HEK293 (cell line): ENCODE measurements at regions not wholly inside any gene's neighbourhood (a gene's known extent, or its start where the extent isn't known, plus 50 kb on each side); places are given as distances from the start of the nearest gene placed in this dataset.

ENCODE experiments used
- CTCF ChIA-PET: fragments of 350-600 bp; formaldehyde crosslinking; extraction: SDS; loops from one replicate; lab custom pipeline; 2021; ENCODE audit warnings: antibody characterized with exemption; lab: Yijun Ruan, JAX
- POLR2A ChIA-PET: fragments of 300-600 bp; formaldehyde crosslinking; extraction: SDS; loops from one replicate; lab custom pipeline; 2020; ENCODE audit warnings: antibody characterized with exemption, inconsistent platforms; lab: Yijun Ruan, JAX
- H3K27ac ChIP-seq: fragments of 200-500 bp; sonication (Bioruptor generic); 2 replicates; pipeline ENCODE4 v1.5.1; 2014; ENCODE audit warnings: low read depth, low read length, control low read depth, inconsistent platforms; ENCODE audit errors: extremely low read depth
- H3K36me3 ChIP-seq, 2 experiments: fragments of 200-500 bp in 1 of 2; sonication (Bioruptor generic) in 1 of 2; 1 replicate in 1 of 2; 2 replicates in 1 of 2; pipeline ENCODE4 v1.5.1; 2014 to 2017; ENCODE audit warnings: inconsistent platforms in 2 of 2, low read length in 2 of 2; ENCODE audit not compliant: control insufficient read depth in 2 of 2, insufficient read depth in 1 of 2
- H3K4me1 ChIP-seq: fragments of 200-500 bp; sonication (Bioruptor generic); 2 replicates; pipeline ENCODE4 v1.5.1; 2014; ENCODE audit warnings: mild to moderate bottlenecking, low read length, inconsistent platforms; ENCODE audit not compliant: control insufficient read depth, insufficient read depth
- H3K4me3 ChIP-seq: 2 replicates; pipeline ENCODE4 v1.5.1; 2011; ENCODE audit warnings: low read depth, mild to moderate bottlenecking, control low read depth, low read length, moderate library complexity
- H3K9me3 ChIP-seq: fragments of 200-500 bp; sonication (Bioruptor generic); 2 replicates; pipeline ENCODE4 v1.5.1; 2014; ENCODE audit warnings: low read depth, low read length, inconsistent platforms; ENCODE audit not compliant: control insufficient read depth, insufficient read depth
- GFI1B ChIP-seq: fragments of 450-650 bp; formaldehyde crosslinking; IDR thresholded peaks from 2 replicates; pipeline ENCODE4 v1.5.1; 2016; ENCODE audit warnings: missing biosample characterization, missing genetic modification characterization
- KLF16 ChIP-seq: fragments of 450-650 bp; formaldehyde crosslinking; IDR thresholded peaks from 2 replicates; pipeline ENCODE4 v1.5.1; 2017; ENCODE audit warnings: missing biosample characterization, missing genetic modification characterization
- KLF8 ChIP-seq: fragments of 450-650 bp; formaldehyde crosslinking; IDR thresholded peaks from 2 replicates; pipeline ENCODE4 v1.5.1; 2016; ENCODE audit warnings: missing biosample characterization, missing genetic modification characterization
- REST ChIP-seq: fragments of 450-650 bp; formaldehyde crosslinking; IDR thresholded peaks from 2 replicates; pipeline ENCODE4 v1.5.1; 2016; ENCODE audit warnings: missing biosample characterization, missing genetic modification characterization
- YY2 ChIP-seq: fragments of 450-650 bp; formaldehyde crosslinking; IDR thresholded peaks from 2 replicates; pipeline ENCODE4 v1.5.1; 2016; ENCODE audit warnings: missing biosample characterization, missing genetic modification characterization
- ZNF292 ChIP-seq: fragments of 450-650 bp; formaldehyde crosslinking; IDR thresholded peaks from 2 replicates; pipeline ENCODE4 v1.5.1; 2016; ENCODE audit warnings: low read depth, missing biosample characterization, missing genetic modification characterization, borderline replicate concordance
- ZNF335 ChIP-seq: fragments of 450-650 bp; formaldehyde crosslinking; conservative IDR thresholded peaks from 2 replicates; pipeline ENCODE4 v1.5.1; 2016; ENCODE audit warnings: missing biosample characterization, missing genetic modification characterization
- ZNF350 ChIP-seq: fragments of 450-650 bp; formaldehyde crosslinking; IDR thresholded peaks from 2 replicates; pipeline ENCODE4 v1.5.0; 2017; ENCODE audit warnings: missing biosample characterization, mild to moderate bottlenecking, missing genetic modification characterization
- ZNF645 ChIP-seq: fragments of 450-650 bp; formaldehyde crosslinking; IDR thresholded peaks from 2 replicates; pipeline ENCODE4; 2016; ENCODE audit warnings: missing biosample characterization, missing genetic modification characterization
- TF ChIP-seq, protein P1 (sequence below): fragments of 450-650 bp; formaldehyde crosslinking; IDR thresholded peaks from 2 replicates; pipeline ENCODE4 v1.5.1; 2016; ENCODE audit warnings: missing biosample characterization, missing genetic modification characterization
- TF ChIP-seq, protein P2 (sequence below): fragments of 450-650 bp; IDR thresholded peaks from 2 replicates; pipeline ENCODE4 v1.5.1; 2018; ENCODE audit warnings: missing biosample characterization, mild to moderate bottlenecking, missing genetic modification characterization

DNA sequence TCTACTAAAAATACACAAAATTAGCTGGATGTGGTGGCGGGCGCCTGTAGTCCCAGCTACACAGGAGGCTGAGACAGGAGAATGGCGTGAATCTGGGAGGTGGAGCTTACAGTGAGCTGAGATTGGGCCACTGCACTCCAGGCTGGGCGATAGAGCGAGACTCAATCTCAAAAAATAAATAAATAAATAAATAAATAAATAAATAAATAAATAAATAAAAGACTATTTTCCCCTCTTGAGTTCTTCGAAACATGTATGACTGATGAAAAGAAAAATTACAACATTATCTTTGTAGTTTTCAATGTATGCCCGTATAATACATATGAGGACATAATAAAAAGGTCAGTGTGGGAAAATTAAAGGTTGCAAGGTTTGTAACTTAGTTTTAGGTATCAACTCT is 84.5 kb upstream of the GPR12 start (continued):
- TF ChIP-seq REST (tag by site-specific recombination) = 0 out of 2 replicates have a peak, but pooled peaks have one; percentile 30

- POLR2A ChIA-PET = no interaction called here
- Histone ChIP-seq H3K9me3 (no peaks in the 10 kb centered on the region), H3K4me1 (no peaks in the 10 kb centered on the region), H3K36me3 (no peaks in the 10 kb centered on the region), H3K4me3 (no peak overlapping the region), H3K27ac (no peak overlapping the region)
- TF ChIP-seq, protein P1, sequence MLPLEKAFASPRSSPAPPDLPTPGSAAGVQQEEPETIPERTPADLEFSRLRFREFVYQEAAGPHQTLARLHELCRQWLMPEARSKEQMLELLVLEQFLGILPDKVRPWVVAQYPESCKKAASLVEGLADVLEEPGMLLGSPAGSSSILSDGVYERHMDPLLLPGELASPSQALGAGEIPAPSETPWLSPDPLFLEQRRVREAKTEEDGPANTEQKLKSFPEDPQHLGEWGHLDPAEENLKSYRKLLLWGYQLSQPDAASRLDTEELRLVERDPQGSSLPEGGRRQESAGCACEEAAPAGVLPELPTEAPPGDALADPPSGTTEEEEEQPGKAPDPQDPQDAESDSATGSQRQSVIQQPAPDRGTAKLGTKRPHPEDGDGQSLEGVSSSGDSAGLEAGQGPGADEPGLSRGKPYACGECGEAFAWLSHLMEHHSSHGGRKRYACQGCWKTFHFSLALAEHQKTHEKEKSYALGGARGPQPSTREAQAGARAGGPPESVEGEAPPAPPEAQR (tag by site-specific recombination) = no peak
- peak; percentile 67 for TF ChIP-seq ZNF335 (tag by site-specific recombination)
- CTCF ChIA-PET = interaction anchor here (0.7 kb wide), 1 partner anchor 641 kb away, joined by 3 read pairs; no protein-coding TSS in a partner anchor
Observed at GRCh38 chr13:26839682-26840081, 79.1 kb upstream of the GPR12 start.

GRCh38 chr13:26838821-26839220 is 78.2 kb upstream of the GPR12 start:
- H3K4me3 ChIP-seq = no peak overlapping the region
- H3K4me1 ChIP-seq = no peaks in the 10 kb centered on the region
- ChIA-PET CTCF (interaction anchor here (1.0 kb wide), 1 partner anchor 132 kb away, joined by 3 read pairs; no protein-coding TSS in a partner anchor), POLR2A (no interaction called here)
- no peaks in the 10 kb centered on the region for H3K9me3 ChIP-seq
- no peak for TF ChIP-seq ZNF645
- TF ChIP-seq ZNF292 (tag by site-specific recombination) = no peak
- TF ChIP-seq, protein P2, sequence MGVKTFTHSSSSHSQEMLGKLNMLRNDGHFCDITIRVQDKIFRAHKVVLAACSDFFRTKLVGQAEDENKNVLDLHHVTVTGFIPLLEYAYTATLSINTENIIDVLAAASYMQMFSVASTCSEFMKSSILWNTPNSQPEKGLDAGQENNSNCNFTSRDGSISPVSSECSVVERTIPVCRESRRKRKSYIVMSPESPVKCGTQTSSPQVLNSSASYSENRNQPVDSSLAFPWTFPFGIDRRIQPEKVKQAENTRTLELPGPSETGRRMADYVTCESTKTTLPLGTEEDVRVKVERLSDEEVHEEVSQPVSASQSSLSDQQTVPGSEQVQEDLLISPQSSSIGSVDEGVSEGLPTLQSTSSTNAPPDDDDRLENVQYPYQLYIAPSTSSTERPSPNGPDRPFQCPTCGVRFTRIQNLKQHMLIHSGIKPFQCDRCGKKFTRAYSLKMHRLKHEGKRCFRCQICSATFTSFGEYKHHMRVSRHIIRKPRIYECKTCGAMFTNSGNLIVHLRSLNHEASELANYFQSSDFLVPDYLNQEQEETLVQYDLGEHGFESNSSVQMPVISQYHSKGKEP (tag by site-specific recombination) = no peak
- no peak for TF ChIP-seq ZNF350 (tag by site-specific recombination)
- no peak overlapping the region for H3K27ac ChIP-seq
- no peaks in the 10 kb centered on the region for H3K36me3 ChIP-seq

DNA sequence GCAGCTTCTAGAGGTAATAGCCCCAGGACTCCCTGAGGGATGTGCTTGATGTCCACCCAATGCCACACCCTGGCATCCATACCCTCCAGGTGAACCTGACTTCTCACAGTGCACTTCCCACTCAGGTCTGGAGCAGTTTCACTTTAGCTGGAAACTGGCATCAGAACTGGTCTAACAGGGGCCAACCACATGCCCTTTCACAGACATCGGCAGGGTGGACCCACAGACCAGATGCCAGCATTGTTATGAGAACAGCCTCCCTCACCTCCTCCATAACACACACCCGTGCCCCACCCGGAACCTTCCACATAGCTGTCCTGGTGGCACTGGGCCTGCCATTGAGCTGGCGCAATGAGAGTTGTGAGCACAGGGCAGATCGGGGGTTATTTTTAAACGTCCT is 77.4 kb upstream of the GPR12 start:
- CTCF ChIA-PET = interaction anchor here (1.0 kb wide), 1 partner anchor 131 kb away, joined by 3 read pairs; no protein-coding TSS in a partner anchor
- Histone ChIP-seq H3K4me1 (no peaks in the 10 kb centered on the region), H3K4me3 (no peak overlapping the region), H3K9me3 (no peaks in the 10 kb centered on the region), H3K27ac (no peak overlapping the region), H3K36me3 (no peaks in the 10 kb centered on the region)
- POLR2A ChIA-PET = no interaction called here
- TF ChIP-seq KLF16 (tag by site-specific recombination) = no peak
- no peak for TF ChIP-seq GFI1B (tag by site-specific recombination)
- TF ChIP-seq YY2 = no peak
- TF ChIP-seq KLF8 (tag by site-specific recombination) = no peak
